Vagina (tissue), 2 donors: ENCODE measurements at regions not wholly inside any gene's neighbourhood (a gene's known extent, or its start where the extent isn't known, plus 50 kb on each side); places are given as distances from the start of the nearest gene placed in this dataset.

ENCODE experiments used
- CTCF ChIP-seq, 3 experiments: fragments of 450-650 bp in 2 of 3; fragments of 200-600 bp in 1 of 3; sonication (generic) in 1 of 3; IDR thresholded peaks; one replicate each; pipeline ENCODE4 v1.5.1; 2017 to 2019; ENCODE audit warnings: antibody characterized with exemption in 3 of 3, mild to moderate bottlenecking in 2 of 3, moderate library complexity in 2 of 3
- POLR2A ChIP-seq, 2 donors: fragments of 450-650 bp; IDR thresholded peaks; one replicate each; pipeline ENCODE4 v1.6.1; 2017; ENCODE audit warnings: antibody characterized with exemption in 2 of 2, mild to moderate bottlenecking in 2 of 2, moderate library complexity in 2 of 2
- POLR2AphosphoS5 ChIP-seq, 2 donors: sonication (generic); formaldehyde crosslinking; IDR thresholded peaks; one replicate each; pipeline ENCODE4 v1.9.0; 2017; ENCODE audit warnings: antibody characterized with exemption in 2 of 2, mild to moderate bottlenecking in 2 of 2, low read depth in 1 of 2; ENCODE audit not compliant: insufficient read depth in 1 of 2

GRCh38 chr6:156121973-156122372 is 655.2 kb upstream of the ARID1B start:
- no peak for TF ChIP-seq POLR2A (IDR thresholded peaks at IDR 0.05)
- TF ChIP-seq CTCF (IDR thresholded peaks at IDR 0.05) = no peak
- TF ChIP-seq POLR2AphosphoS5 (IDR thresholded peaks at IDR 0.05; ENCODE audit: insufficient read depth in 1 of 2, low read depth in 1 of 2) = no peak
